ENCODE measurements at regions not wholly inside any gene's neighbourhood (a gene's known extent, or its start where the extent isn't known, plus 50 kb on each side); places are given as distances from the start of the nearest gene placed in this dataset.
A peak's percentile ranks its signal among the peaks of the same experiment; 100 is the strongest.

- no peak overlapping the region for H3K4me3 Mint-ChIP-seq
- peaks cover 0 to 2% (median 0%) of the 10 kb centered on the region in 3 donors for H3K4me1 Mint-ChIP-seq
- no peaks in the 10 kb centered on the region for H3K36me3 Mint-ChIP-seq
- H3K27ac Mint-ChIP-seq: no peak overlapping the region
- H3K9me3 Mint-ChIP-seq: no peaks in the 10 kb centered on the region
- peaks cover 4% of the 10 kb centered on the region for H3K27me3 Mint-ChIP-seq
These were observed 64.8 kb downstream of the PTHLH start for GRCh38 chr12:27907766-27908165.

- no peak overlapping the region for H3K4me3 Mint-ChIP-seq
- peaks cover 0 to 5% (median 0%) of the 10 kb centered on the region in 3 donors for H3K4me1 Mint-ChIP-seq
- H3K9me3 Mint-ChIP-seq: no peaks in the 10 kb centered on the region
- peaks cover 4% of the 10 kb centered on the region for H3K27me3 Mint-ChIP-seq
- H3K27ac Mint-ChIP-seq: no peak overlapping the region
- H3K36me3 Mint-ChIP-seq: no peaks in the 10 kb centered on the region
These were observed 65.7 kb downstream of the PTHLH start for GRCh38 chr12:27906658-27907473.

- H3K27me3 Mint-ChIP-seq: peaks cover under 1% of the 10 kb centered on the region
- no peak overlapping the region for H3K4me3 Mint-ChIP-seq
- peaks cover 5 to 6% (median 5%) of the 10 kb centered on the region in 3 donors for H3K4me1 Mint-ChIP-seq
- H3K27ac Mint-ChIP-seq: no peak overlapping the region
- no peaks in the 10 kb centered on the region for H3K9me3 Mint-ChIP-seq
- no peaks in the 10 kb centered on the region for H3K36me3 Mint-ChIP-seq
These were observed 66.4 kb downstream of the PTHLH start for GRCh38 chr12:27906127-27906500.

GRCh38 chr12:27905285-27906126, 67.0 kb downstream of the PTHLH start:
- no peaks in the 10 kb centered on the region for H3K36me3 Mint-ChIP-seq
- no peaks in the 10 kb centered on the region for H3K27me3 Mint-ChIP-seq
- no peak overlapping the region for H3K4me3 Mint-ChIP-seq
- no peaks in the 10 kb centered on the region for H3K9me3 Mint-ChIP-seq
- no peak overlapping the region for H3K27ac Mint-ChIP-seq
- H3K4me1 Mint-ChIP-seq: peaks cover 5 to 12% (median 9%) of the 10 kb centered on the region in 3 donors

GRCh38 chr12:27902651-27903050, 69.9 kb downstream of the PTHLH start:
- Mint-ChIP-seq H3K9me3 (no peaks in the 10 kb centered on the region), H3K27me3 (no peaks in the 10 kb centered on the region), H3K36me3 (no peaks in the 10 kb centered on the region), H3K4me3 (no peak overlapping the region), H3K27ac (no peak overlapping the region), H3K4me1 (peaks cover 3 to 13% (median 12%) of the 10 kb centered on the region in 3 donors)

- peaks cover 3 to 13% (median 12%) of the 10 kb centered on the region in 3 donors for H3K4me1 Mint-ChIP-seq
These were observed 70.6 kb downstream of the PTHLH start for GRCh38 chr12:27901959-27902358.

GRCh38 chr12:27900920-27901879, 71.3 kb downstream of the PTHLH start:
- Mint-ChIP-seq H3K4me3 (peak overlapping the region in 1 of 4 donors; percentile 74), H3K27ac (peak overlapping the region in 1 of 3 donors; percentile 69), H3K4me1 (peaks cover 3 to 13% (median 12%) of the 10 kb centered on the region in 3 donors), H3K9me3 (no peaks in the 10 kb centered on the region), H3K36me3 (no peaks in the 10 kb centered on the region), H3K27me3 (peaks cover 4% of the 10 kb centered on the region)

More at GRCh38 chr12:27901959-27902358, 70.6 kb downstream of the PTHLH start:
- no peak overlapping the region for H3K4me3 Mint-ChIP-seq
- H3K27ac Mint-ChIP-seq: no peak overlapping the region
- no peaks in the 10 kb centered on the region for H3K36me3 Mint-ChIP-seq
- H3K27me3 Mint-ChIP-seq: no peaks in the 10 kb centered on the region
- H3K9me3 Mint-ChIP-seq: no peaks in the 10 kb centered on the region

GRCh38 chr12:27899151-27899661, 73.3 kb downstream of the PTHLH start:
- Mint-ChIP-seq H3K36me3 (no peaks in the 10 kb centered on the region), H3K4me3 (peak overlapping the region in 1 of 4 donors; percentile 17), H3K9me3 (no peaks in the 10 kb centered on the region), H3K27me3 (peaks cover 7% of the 10 kb centered on the region), H3K4me1 (peaks cover 3 to 13% (median 12%) of the 10 kb centered on the region in 3 donors), H3K27ac (no peak overlapping the region)

- Mint-ChIP-seq H3K27ac (no peak overlapping the region), H3K27me3 (peaks cover 9% of the 10 kb centered on the region), H3K9me3 (no peaks in the 10 kb centered on the region), H3K4me3 (no peak overlapping the region), H3K36me3 (no peaks in the 10 kb centered on the region), H3K4me1 (peaks cover 3 to 13% (median 12%) of the 10 kb centered on the region in 3 donors)
These were observed 74.5 kb downstream of the PTHLH start for GRCh38 chr12:27898022-27898421.

- Mint-ChIP-seq H3K9me3 (no peaks in the 10 kb centered on the region), H3K36me3 (no peaks in the 10 kb centered on the region), H3K27me3 (peaks cover 14% of the 10 kb centered on the region), H3K4me1 (peaks cover 0 to 11% (median 10%) of the 10 kb centered on the region in 3 donors), H3K4me3 (no peak overlapping the region), H3K27ac (no peak overlapping the region)
These were observed 76.0 kb downstream of the PTHLH start for GRCh38 chr12:27896419-27896990.

GRCh38 chr12:27894309-27894708, 78.2 kb downstream of the PTHLH start:
- Mint-ChIP-seq H3K4me3 (no peak overlapping the region), H3K27me3 (peaks cover 14% of the 10 kb centered on the region), H3K4me1 (no peaks in the 10 kb centered on the region), H3K27ac (no peak overlapping the region), H3K36me3 (no peaks in the 10 kb centered on the region), H3K9me3 (no peaks in the 10 kb centered on the region)

- no peaks in the 10 kb centered on the region for H3K36me3 Mint-ChIP-seq
- H3K27me3 Mint-ChIP-seq: no peaks in the 10 kb centered on the region
- peaks cover 0 to 4% (median 3%) of the 10 kb centered on the region in 3 donors for H3K9me3 Mint-ChIP-seq
- H3K27ac Mint-ChIP-seq: no peak overlapping the region
- H3K4me3 Mint-ChIP-seq: no peak overlapping the region
- H3K4me1 Mint-ChIP-seq: no peaks in the 10 kb centered on the region
These were observed 92.8 kb downstream of the PTHLH start for GRCh38 chr12:27879708-27880107.

GRCh38 chr12:27875677-27876076, 95.6 kb upstream of the MANSC4 start:
- Mint-ChIP-seq H3K4me3 (no peak overlapping the region), H3K36me3 (no peaks in the 10 kb centered on the region), H3K27me3 (no peaks in the 10 kb centered on the region), H3K9me3 (no peaks in the 10 kb centered on the region), H3K4me1 (no peaks in the 10 kb centered on the region), H3K27ac (no peak overlapping the region)

GRCh38 chr12:27873010-27873409, 93.0 kb upstream of the MANSC4 start:
- H3K27me3 Mint-ChIP-seq: no peaks in the 10 kb centered on the region
- H3K9me3 Mint-ChIP-seq: no peaks in the 10 kb centered on the region
- H3K36me3 Mint-ChIP-seq: no peaks in the 10 kb centered on the region
- H3K4me3 Mint-ChIP-seq: no peak overlapping the region
- H3K27ac Mint-ChIP-seq: no peak overlapping the region
- no peaks in the 10 kb centered on the region for H3K4me1 Mint-ChIP-seq
